Endodermal cell (in vitro differentiated cells): ENCODE measurements at regions not wholly inside any gene's neighbourhood (a gene's known extent, or its start where the extent isn't known, plus 50 kb on each side); places are given as distances from the start of the nearest gene placed in this dataset.

Experiments
- DNase-seq: peaks from one replicate; pipeline ENCODE4 v3.0.0-alpha.2; 2017
- H3K27ac ChIP-seq: 2 replicates; pipeline ENCODE4 v1.5.1; 2013; ENCODE audit warnings: mild to moderate bottlenecking, low read depth, low read length, moderate library complexity
- H3K27me3 ChIP-seq: 2 replicates; pipeline ENCODE4 v1.6.1; 2013; ENCODE audit warnings: mild to moderate bottlenecking, low read length, moderate library complexity; ENCODE audit not compliant: insufficient read depth, control insufficient read depth, poor library complexity, severe bottlenecking
- H3K36me3 ChIP-seq: 2 replicates; pipeline ENCODE4 v1.7.0; 2013; ENCODE audit warnings: mild to moderate bottlenecking, low read length, moderate library complexity; ENCODE audit not compliant: control insufficient read depth, insufficient read depth
- H3K4me1 ChIP-seq: one replicate; pipeline ENCODE4 v1.7.0; 2013; ENCODE audit warnings: low read length; ENCODE audit not compliant: control insufficient read depth, insufficient read depth
- H3K4me3 ChIP-seq: 2 replicates; pipeline ENCODE4 v1.5.1; 2013; ENCODE audit warnings: mild to moderate bottlenecking, low read length, moderate library complexity
- H3K9ac ChIP-seq: 2 replicates; pipeline ENCODE4 v1.6.1; 2013; ENCODE audit warnings: mild to moderate bottlenecking, low read length, moderate library complexity; ENCODE audit not compliant: poor library complexity, severe bottlenecking; ENCODE audit errors: extremely low read depth
- H3K9me3 ChIP-seq: 2 replicates; pipeline ENCODE4 v1.6.1; 2013; ENCODE audit warnings: mild to moderate bottlenecking, low read length, moderate library complexity; ENCODE audit not compliant: control insufficient read depth
- H3K27ac Mint-ChIP-seq: 2 replicates; pipeline ENCODE4 v1.8.0; 2020; ENCODE audit warnings: mixed read lengths
- H3K27me3 Mint-ChIP-seq: 2 replicates; pipeline ENCODE4 v1.8.0; 2021; ENCODE audit warnings: mild to moderate bottlenecking, mixed read lengths; ENCODE audit not compliant: insufficient read depth
- H3K36me3 Mint-ChIP-seq: 2 replicates; pipeline ENCODE4 v1.8.0; 2020; ENCODE audit warnings: low read depth, mixed read lengths
- H3K4me1 Mint-ChIP-seq: 2 replicates; pipeline ENCODE4 v1.8.0; 2020; ENCODE audit warnings: mixed read lengths
- H3K4me3 Mint-ChIP-seq: 2 replicates; pipeline ENCODE4 v1.8.0; 2020; ENCODE audit warnings: mild to moderate bottlenecking, moderate library complexity, mixed read lengths
- H3K9me3 Mint-ChIP-seq: 2 replicates; pipeline ENCODE4 v1.8.0; 2020; ENCODE audit warnings: mild to moderate bottlenecking, mixed read lengths
- WGBS, 2 experiments: methylation state at CpG; one replicate each; pipeline versions ENCODE4 v1.1.5 to v1.1.7; 2013; ENCODE audit warnings: missing lambda C conversion rate in 2 of 2, mixed read lengths in 1 of 2; ENCODE audit not compliant: insufficient coverage in 1 of 2, insufficient read length in 1 of 2; 5-methylcytosine and 5-hydroxymethylcytosine counted together
- TF ChIP-seq, protein P1 (sequence below): fragments of 200-600 bp; sonication (generic); conservative IDR thresholded peaks from 2 replicates; pipeline ENCODE4 v1.5.0; 2021; ENCODE audit warnings: antibody characterized with exemption, mild to moderate bottlenecking

GRCh38 chr6:37580176-37580955, 80.7 kb upstream of the CCDC167 start:
- H3K36me3 ChIP-seq: no peaks in the 10 kb centered on the region
- no peak overlapping the region for H3K4me3 Mint-ChIP-seq
- H3K9ac ChIP-seq: no peak overlapping the region
- no peak for DNase-seq
- H3K27me3 Mint-ChIP-seq: peaks cover 2% of the 10 kb centered on the region
- H3K4me1 ChIP-seq: no peaks in the 10 kb centered on the region
- peaks cover 1% of the 10 kb centered on the region for H3K9me3 Mint-ChIP-seq
- H3K27ac ChIP-seq: no peak overlapping the region
- WGBS, 2 experiments: 89 to 92% methylated on average over 10 to 11 of the region's 11 CpGs
- no peak overlapping the region for H3K27ac Mint-ChIP-seq
- TF ChIP-seq, protein P1, sequence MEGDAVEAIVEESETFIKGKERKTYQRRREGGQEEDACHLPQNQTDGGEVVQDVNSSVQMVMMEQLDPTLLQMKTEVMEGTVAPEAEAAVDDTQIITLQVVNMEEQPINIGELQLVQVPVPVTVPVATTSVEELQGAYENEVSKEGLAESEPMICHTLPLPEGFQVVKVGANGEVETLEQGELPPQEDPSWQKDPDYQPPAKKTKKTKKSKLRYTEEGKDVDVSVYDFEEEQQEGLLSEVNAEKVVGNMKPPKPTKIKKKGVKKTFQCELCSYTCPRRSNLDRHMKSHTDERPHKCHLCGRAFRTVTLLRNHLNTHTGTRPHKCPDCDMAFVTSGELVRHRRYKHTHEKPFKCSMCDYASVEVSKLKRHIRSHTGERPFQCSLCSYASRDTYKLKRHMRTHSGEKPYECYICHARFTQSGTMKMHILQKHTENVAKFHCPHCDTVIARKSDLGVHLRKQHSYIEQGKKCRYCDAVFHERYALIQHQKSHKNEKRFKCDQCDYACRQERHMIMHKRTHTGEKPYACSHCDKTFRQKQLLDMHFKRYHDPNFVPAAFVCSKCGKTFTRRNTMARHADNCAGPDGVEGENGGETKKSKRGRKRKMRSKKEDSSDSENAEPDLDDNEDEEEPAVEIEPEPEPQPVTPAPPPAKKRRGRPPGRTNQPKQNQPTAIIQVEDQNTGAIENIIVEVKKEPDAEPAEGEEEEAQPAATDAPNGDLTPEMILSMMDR: no peak
- H3K4me1 Mint-ChIP-seq: peaks cover 8% of the 10 kb centered on the region
- H3K36me3 Mint-ChIP-seq: no peaks in the 10 kb centered on the region
- H3K4me3 ChIP-seq: no peak overlapping the region
- no peaks in the 10 kb centered on the region for H3K27me3 ChIP-seq
- H3K9me3 ChIP-seq: no peaks in the 10 kb centered on the region

DNA sequence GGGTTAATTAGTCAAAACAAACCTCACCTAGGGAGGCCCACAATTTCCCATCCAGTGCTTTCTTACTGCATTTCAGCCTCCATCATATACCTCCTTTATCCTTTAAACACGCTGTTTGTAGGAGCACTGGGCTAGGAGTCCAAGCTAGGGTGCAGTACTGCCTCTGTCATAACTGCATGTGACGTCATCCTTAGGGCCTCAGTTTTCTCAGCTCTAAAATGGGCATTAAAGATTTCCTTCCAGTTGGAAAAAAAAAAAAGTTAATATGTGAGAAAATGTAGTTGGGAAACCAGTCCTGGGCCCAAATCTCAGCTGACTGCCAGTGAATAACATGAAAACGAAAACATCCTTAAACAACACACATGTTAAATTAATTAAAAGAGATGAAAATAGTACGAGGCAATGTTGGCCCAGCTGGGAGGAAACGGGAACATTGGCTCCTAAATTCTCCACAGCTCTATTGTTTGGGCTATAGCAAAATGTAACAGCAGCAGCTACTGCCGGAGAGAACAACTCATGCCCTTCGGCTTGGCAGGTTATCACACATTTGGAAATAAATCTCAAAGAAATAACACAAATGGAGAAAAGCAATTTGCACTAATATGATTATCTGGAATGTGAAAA, 79.9 kb upstream of the CCDC167 start:
- TF ChIP-seq, protein P1: no peak

DNA sequence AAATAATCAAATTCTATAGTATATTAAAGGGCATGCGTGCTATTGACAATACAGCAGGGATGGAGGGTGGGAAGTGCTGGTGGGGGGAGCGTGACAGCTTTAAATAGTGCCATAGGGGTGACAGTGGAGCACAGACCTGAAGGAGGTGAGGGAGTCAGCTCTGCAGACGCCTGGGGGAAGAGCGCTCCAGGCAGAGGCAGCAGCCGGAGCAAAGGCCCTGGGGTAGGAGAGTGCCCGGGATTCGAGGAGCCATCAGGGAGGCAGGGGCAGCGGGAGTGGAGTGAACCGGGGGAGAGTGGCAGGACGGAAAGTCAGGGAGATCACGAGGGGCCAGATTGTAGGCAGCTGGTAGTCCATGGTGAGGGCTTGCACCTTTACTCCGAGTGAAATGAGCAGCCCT, 78.4 kb upstream of the CCDC167 start:
- no peak for DNase-seq
- TF ChIP-seq, protein P1: no peak
- Histone ChIP-seq H3K27me3 (no peaks in the 10 kb centered on the region), H3K9ac (no peak overlapping the region), H3K4me1 (no peaks in the 10 kb centered on the region), H3K27ac (no peak overlapping the region), H3K36me3 (no peaks in the 10 kb centered on the region), H3K9me3 (no peaks in the 10 kb centered on the region), H3K4me3 (no peak overlapping the region)
- H3K9me3 Mint-ChIP-seq: peaks cover 1% of the 10 kb centered on the region
- H3K4me1 Mint-ChIP-seq: peaks cover 8% of the 10 kb centered on the region
- WGBS, 2 experiments: 94 to 97% methylated on average over 11 to 12 of the region's 12 CpGs
- no peaks in the 10 kb centered on the region for H3K27me3 Mint-ChIP-seq
- H3K4me3 Mint-ChIP-seq: no peak overlapping the region
- no peak overlapping the region for H3K27ac Mint-ChIP-seq
- no peaks in the 10 kb centered on the region for H3K36me3 Mint-ChIP-seq

More for the DNA sequence above, 79.9 kb upstream of the CCDC167 start:
- no peaks in the 10 kb centered on the region for H3K36me3 Mint-ChIP-seq
- Histone ChIP-seq H3K36me3 (no peaks in the 10 kb centered on the region), H3K4me1 (no peaks in the 10 kb centered on the region), H3K4me3 (no peak overlapping the region), H3K9me3 (no peaks in the 10 kb centered on the region), H3K9ac (no peak overlapping the region), H3K27ac (no peak overlapping the region), H3K27me3 (no peaks in the 10 kb centered on the region)
- no peak for DNase-seq
- no peak overlapping the region for H3K27ac Mint-ChIP-seq
- 94 to 96% methylated on average over 4 to 6 of the region's 7 CpGs for WGBS, 2 experiments
- H3K27me3 Mint-ChIP-seq: peaks cover under 1% of the 10 kb centered on the region
- H3K4me1 Mint-ChIP-seq: peaks cover 8% of the 10 kb centered on the region
- H3K9me3 Mint-ChIP-seq: peaks cover 1% of the 10 kb centered on the region
- H3K4me3 Mint-ChIP-seq: no peak overlapping the region
